ENCODE measurements at regions not wholly inside any gene's neighbourhood (a gene's known extent, or its start where the extent isn't known, plus 50 kb on each side); places are given as distances from the start of the nearest gene placed in this dataset.
"Not testable (repeated sequence)": the region's sequence is repeated elsewhere in the genome, so short reads cannot be mapped to it uniquely, and the experiment has no call there.

GRCh38 chrX:151042842-151043241 lies 59.7 kb downstream of the HMGB3 start:
- DNase-seq (ENCODE audit: low read depth), result no peak

GRCh38 chrX:151066373-151066772 lies 83.2 kb downstream of the HMGB3 start:
- not testable (repeated sequence) for DNase-seq (ENCODE audit: low read depth)

GRCh38 chrX:151073767-151074166 lies 90.6 kb downstream of the HMGB3 start:
- no peak for DNase-seq (ENCODE audit: low read depth)

- DNase-seq (ENCODE audit: low read depth), result no peak
Observed at GRCh38 chrX:151081016-151081415, 95.4 kb upstream of the GPR50 start.

GRCh38 chrX:151082077-151082948 lies 94.1 kb upstream of the GPR50 start:
- peak; percentile 53 for DNase-seq (ENCODE audit: low read depth)

- DNase-seq (ENCODE audit: low read depth), result no peak
Observed at GRCh38 chrX:151084454-151084853, 91.9 kb upstream of the GPR50 start.

- no peak for DNase-seq (ENCODE audit: low read depth)
Observed at GRCh38 chrX:151085207-151085606, 91.2 kb upstream of the GPR50 start.

- DNase-seq (ENCODE audit: low read depth), result no peak
Observed at GRCh38 chrX:151088221-151088620, 88.2 kb upstream of the GPR50 start.

- DNase-seq (ENCODE audit: low read depth), result no peak
Observed at GRCh38 chrX:151099001-151099400, 77.4 kb upstream of the GPR50 start.

- DNase-seq (ENCODE audit: low read depth), result no peak
Observed at GRCh38 chrX:151100799-151101198, 75.6 kb upstream of the GPR50 start.

- DNase-seq (ENCODE audit: low read depth), result not testable (repeated sequence)
Observed at GRCh38 chrX:151113200-151113599, 63.2 kb upstream of the GPR50 start.

Measured in activated T-cell treated with anti-CD3 and anti-CD28 coated beads for 48 hours (primary cell).